ENCODE measurements at regions not wholly inside any gene's neighbourhood (a gene's known extent, or its start where the extent isn't known, plus 50 kb on each side); places are given as distances from the start of the nearest gene placed in this dataset.

DNA sequence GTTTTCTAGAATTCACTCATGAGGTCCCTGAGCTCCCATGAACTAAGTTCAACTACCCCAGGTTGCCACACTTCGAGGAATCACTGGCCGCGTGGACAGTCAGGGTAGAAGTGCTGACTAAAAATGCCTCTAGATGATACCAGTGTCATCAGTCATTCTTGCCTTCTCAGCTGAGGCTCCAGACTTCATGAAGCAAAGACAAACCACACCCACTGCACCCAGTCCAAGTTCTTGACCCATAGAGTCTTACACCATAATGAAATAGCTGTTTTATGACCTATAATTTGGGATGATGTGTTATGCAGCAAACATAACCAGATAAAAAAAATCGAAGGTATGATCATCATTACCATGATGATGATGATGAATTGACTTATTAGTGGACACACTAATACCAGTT, 632.9 kb upstream of the TLE4 start:
- TF ChIP-seq, protein P1, sequence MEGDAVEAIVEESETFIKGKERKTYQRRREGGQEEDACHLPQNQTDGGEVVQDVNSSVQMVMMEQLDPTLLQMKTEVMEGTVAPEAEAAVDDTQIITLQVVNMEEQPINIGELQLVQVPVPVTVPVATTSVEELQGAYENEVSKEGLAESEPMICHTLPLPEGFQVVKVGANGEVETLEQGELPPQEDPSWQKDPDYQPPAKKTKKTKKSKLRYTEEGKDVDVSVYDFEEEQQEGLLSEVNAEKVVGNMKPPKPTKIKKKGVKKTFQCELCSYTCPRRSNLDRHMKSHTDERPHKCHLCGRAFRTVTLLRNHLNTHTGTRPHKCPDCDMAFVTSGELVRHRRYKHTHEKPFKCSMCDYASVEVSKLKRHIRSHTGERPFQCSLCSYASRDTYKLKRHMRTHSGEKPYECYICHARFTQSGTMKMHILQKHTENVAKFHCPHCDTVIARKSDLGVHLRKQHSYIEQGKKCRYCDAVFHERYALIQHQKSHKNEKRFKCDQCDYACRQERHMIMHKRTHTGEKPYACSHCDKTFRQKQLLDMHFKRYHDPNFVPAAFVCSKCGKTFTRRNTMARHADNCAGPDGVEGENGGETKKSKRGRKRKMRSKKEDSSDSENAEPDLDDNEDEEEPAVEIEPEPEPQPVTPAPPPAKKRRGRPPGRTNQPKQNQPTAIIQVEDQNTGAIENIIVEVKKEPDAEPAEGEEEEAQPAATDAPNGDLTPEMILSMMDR (IDR thresholded peaks at IDR 0.05): no peak
- no peak for TF ChIP-seq ZFX (IDR thresholded peaks at IDR 0.05; ENCODE audit: borderline replicate concordance)

Data from 22Rv1 (cell line).